IPS-15b (cell line): ENCODE measurements at regions not wholly inside any gene's neighbourhood (a gene's known extent, or its start where the extent isn't known, plus 50 kb on each side); places are given as distances from the start of the nearest gene placed in this dataset.

ENCODE experiments used
- H3K27me3 ChIP-seq: one replicate; pipeline ENCODE4 v1.6.1; 2013; ENCODE audit warnings: low read length; ENCODE audit not compliant: control insufficient read depth, insufficient read depth
- H3K36me3 ChIP-seq: one replicate; pipeline ENCODE4 v1.6.1; 2013; ENCODE audit warnings: low read length; ENCODE audit not compliant: control insufficient read depth, insufficient read depth
- H3K4me1 ChIP-seq: one replicate; pipeline ENCODE4 v1.6.1; 2013; ENCODE audit warnings: mild to moderate bottlenecking, low read length; ENCODE audit not compliant: control insufficient read depth, insufficient read depth
- H3K4me3 ChIP-seq: one replicate; pipeline ENCODE4 v1.5.1; 2013; ENCODE audit warnings: low read depth, low read length
- H3K9ac ChIP-seq: one replicate; pipeline ENCODE4 v1.6.1; 2013; ENCODE audit warnings: low read depth, mild to moderate bottlenecking, low read length
- H3K9me3 ChIP-seq: one replicate; pipeline ENCODE4 v1.6.1; 2013; ENCODE audit warnings: mild to moderate bottlenecking, low read length; ENCODE audit not compliant: control insufficient read depth, insufficient read depth

DNA sequence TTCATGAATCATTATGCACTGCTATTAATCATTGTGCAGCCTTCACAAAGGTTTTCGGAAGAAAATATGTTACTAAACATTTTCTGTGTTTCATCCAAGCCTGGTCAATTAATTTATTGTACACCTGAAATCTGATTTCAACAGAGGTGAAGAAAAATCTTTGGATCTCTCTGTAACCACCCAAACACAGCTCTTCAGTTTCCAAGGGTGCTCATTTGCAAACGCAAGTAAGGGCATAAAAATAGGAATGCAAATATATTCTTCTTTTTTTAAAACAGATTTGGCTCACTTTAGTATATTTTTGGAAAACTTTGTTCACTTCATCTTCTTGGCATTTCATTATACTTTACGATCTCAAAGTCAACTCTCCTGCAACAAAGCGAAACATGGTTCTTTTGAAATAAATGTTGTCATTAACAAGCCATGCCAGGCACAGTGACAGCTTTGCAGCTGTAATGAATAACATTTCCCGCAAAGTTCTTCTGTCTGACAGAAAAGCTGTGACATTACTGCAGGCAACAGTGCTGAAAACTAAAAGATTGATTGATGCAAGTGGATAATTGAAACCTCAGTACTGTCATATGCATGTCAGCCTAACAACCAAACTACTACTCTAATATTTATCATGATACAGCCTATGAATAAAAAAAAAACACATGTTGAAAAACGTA is 348.3 kb downstream of the FRK start:
- Histone ChIP-seq H3K9me3 (no peaks in the 10 kb centered on the region), H3K9ac (no peak overlapping the region), H3K4me1 (no peaks in the 10 kb centered on the region), H3K36me3 (no peaks in the 10 kb centered on the region), H3K27me3 (no peaks in the 10 kb centered on the region), H3K4me3 (no peak overlapping the region)

GRCh38 chr6:115708850-115709249 is 351.8 kb downstream of the FRK start:
- no peaks in the 10 kb centered on the region for H3K36me3 ChIP-seq
- H3K4me3 ChIP-seq, result no peak overlapping the region
- no peaks in the 10 kb centered on the region for H3K27me3 ChIP-seq
- no peaks in the 10 kb centered on the region for H3K9me3 ChIP-seq
- no peak overlapping the region for H3K9ac ChIP-seq
- H3K4me1 ChIP-seq, result no peaks in the 10 kb centered on the region

DNA sequence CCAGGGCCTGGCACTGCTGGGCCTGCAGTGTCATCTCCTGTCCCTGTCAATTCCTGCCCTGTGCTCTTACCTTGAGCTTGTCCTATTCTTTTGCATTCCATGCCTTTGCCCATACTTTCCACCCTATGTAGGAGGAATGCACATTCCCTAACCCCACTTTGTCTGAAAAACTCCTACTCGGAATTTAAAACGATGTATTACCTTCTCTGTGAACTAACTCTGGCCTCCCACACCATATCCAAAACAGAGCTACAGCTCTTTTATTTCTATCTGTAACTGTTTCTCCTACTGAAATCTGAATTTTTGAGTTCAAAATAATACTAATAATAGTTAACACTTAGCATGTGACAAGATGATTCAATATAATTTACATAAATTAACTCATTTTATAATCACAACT is 353.7 kb downstream of the FRK start:
- H3K4me1 ChIP-seq, result no peaks in the 10 kb centered on the region
- H3K27me3 ChIP-seq, result no peaks in the 10 kb centered on the region
- H3K4me3 ChIP-seq, result no peak overlapping the region
- no peaks in the 10 kb centered on the region for H3K36me3 ChIP-seq
- H3K9me3 ChIP-seq, result no peaks in the 10 kb centered on the region
- H3K9ac ChIP-seq, result no peak overlapping the region

DNA sequence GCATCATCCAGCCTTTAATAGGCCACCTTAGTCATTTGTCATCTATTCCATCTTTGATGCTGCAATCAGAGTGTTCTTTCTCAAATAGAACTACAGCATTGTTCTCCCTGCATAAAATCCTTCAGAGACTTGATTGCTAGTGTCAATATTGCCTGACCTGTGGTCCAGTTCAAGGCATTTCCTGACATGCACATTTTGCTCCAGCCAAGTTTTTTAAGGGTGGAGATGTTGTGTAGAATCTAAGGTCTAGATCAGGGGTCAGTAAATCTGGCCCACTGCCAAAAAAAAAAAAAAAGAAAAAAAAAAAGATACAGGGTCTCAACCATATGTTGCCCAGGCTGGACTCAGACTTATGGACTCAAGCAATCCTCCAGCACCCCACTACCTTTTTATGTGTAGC is 354.4 kb downstream of the FRK start:
- no peak overlapping the region for H3K9ac ChIP-seq
- H3K27me3 ChIP-seq, result no peaks in the 10 kb centered on the region
- H3K4me3 ChIP-seq, result no peak overlapping the region
- H3K4me1 ChIP-seq, result no peaks in the 10 kb centered on the region
- H3K9me3 ChIP-seq, result no peaks in the 10 kb centered on the region
- H3K36me3 ChIP-seq, result no peaks in the 10 kb centered on the region

GRCh38 chr6:115704028-115704427 is 356.7 kb downstream of the FRK start:
- Histone ChIP-seq H3K9me3 (no peaks in the 10 kb centered on the region), H3K4me3 (no peak overlapping the region), H3K9ac (no peak overlapping the region), H3K27me3 (no peaks in the 10 kb centered on the region), H3K4me1 (no peaks in the 10 kb centered on the region), H3K36me3 (no peaks in the 10 kb centered on the region)

GRCh38 chr6:115691433-115691832 is 369.3 kb downstream of the FRK start:
- Histone ChIP-seq H3K4me3 (no peak overlapping the region), H3K36me3 (no peaks in the 10 kb centered on the region), H3K9me3 (no peaks in the 10 kb centered on the region), H3K4me1 (no peaks in the 10 kb centered on the region), H3K9ac (no peak overlapping the region), H3K27me3 (no peaks in the 10 kb centered on the region)

DNA sequence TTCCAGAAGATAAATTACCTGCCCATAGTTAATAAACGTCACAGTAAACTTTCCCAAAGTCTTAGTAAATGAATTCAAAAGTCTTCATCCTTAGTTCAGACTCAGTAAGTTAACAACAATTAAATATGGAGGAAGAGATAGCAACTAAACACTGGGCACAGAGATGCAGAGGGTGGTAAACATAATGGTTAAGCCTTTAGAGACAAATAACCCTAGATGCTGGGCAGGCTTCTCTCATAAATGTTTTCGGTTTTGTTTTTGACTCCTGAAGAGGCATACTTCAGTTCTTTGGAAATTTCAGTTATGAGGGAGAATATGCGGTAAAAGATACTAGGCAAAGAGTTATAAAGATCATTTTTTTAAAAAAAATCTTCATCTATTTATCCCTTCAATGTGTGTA is 369.8 kb downstream of the FRK start:
- H3K9ac ChIP-seq, result no peak overlapping the region
- H3K4me1 ChIP-seq, result no peaks in the 10 kb centered on the region
- no peak overlapping the region for H3K4me3 ChIP-seq
- no peaks in the 10 kb centered on the region for H3K27me3 ChIP-seq
- no peaks in the 10 kb centered on the region for H3K36me3 ChIP-seq
- no peaks in the 10 kb centered on the region for H3K9me3 ChIP-seq

DNA sequence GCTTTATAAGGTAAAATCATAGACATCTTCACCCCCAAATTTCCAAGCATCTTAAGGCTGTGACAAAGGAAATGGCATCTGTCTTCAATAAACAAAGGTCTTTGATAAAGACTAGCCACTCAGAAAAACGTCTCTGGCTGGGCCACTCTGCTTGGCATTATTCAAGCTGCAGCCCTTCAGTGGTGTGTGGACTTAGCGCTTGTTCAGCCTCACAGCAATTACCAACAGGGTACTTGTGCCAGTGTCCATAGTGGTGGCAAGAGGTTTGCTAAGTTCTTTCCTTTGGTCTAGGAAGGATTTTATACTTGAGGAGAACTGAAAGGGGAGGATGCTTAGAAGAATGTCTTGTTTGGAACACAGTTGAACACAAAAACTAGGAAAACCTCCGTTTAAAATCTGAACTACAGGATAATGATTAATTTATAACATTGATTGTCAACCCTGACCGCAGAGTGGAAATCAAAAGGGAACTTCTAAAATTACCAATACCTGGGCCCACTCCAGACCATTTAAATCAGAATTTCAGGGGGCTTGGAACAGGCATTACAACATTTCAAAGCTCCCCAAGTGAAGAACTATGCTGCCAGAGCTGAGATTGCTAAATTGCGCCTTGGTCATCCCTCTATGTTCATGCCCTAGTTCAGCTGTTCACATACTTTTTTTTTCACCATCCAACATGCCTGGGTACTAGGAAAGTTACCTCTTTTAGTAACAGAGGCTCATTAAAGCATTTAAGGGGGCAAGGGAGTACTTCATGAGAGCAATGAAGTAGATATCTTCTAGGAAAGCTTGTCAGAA is 378.5 kb downstream of the FRK start:
- H3K9me3 ChIP-seq, result no peaks in the 10 kb centered on the region
- no peaks in the 10 kb centered on the region for H3K27me3 ChIP-seq
- H3K9ac ChIP-seq, result no peak overlapping the region
- H3K36me3 ChIP-seq, result no peaks in the 10 kb centered on the region
- H3K4me3 ChIP-seq, result no peak overlapping the region
- H3K4me1 ChIP-seq, result no peaks in the 10 kb centered on the region

DNA sequence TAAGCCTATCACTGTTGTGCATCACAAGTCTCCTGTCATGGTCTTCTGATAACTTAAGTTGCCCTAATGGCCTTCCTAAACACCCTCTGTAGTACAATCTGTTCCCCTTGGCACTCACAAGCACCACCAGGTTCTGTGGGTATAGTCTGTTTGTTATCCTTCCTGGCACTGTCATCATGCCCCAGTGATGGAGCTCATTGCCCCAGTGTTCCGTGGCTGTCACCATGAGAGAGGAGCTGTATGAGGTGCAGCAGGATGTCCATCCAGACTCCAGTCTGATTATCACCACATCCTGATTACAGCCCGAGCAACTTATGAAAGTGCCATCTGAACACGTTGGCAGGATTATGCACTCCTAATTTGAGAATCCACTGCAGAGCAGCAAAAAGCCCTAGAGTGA is 380.1 kb downstream of the FRK start:
- Histone ChIP-seq H3K27me3 (no peaks in the 10 kb centered on the region), H3K9ac (no peak overlapping the region), H3K4me1 (no peaks in the 10 kb centered on the region), H3K4me3 (no peak overlapping the region), H3K36me3 (no peaks in the 10 kb centered on the region), H3K9me3 (no peaks in the 10 kb centered on the region)

DNA sequence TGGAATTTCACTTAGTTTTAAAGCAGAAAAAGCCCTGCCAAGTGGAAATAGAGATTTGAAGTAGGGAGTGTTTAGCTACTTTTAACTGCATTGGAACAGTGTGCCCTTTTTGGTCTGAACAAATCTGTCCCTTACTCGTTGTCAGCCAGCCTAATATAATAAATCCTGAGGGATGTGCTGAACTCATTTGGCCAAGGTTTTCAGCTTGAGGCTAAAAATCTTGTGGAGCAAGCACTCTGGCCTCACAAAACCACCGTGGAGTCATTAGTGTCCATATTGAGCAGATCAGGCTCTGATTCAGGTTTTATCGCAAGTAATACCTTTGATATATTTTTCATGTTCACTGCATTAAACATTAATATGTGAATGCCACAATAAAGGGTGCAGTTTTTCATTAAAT is 383.5 kb downstream of the FRK start:
- H3K36me3 ChIP-seq, result no peaks in the 10 kb centered on the region
- H3K9ac ChIP-seq, result no peak overlapping the region

GRCh38 chr6:115675443-115675842 is 385.2 kb downstream of the FRK start:
- H3K27me3 ChIP-seq, result no peaks in the 10 kb centered on the region
- H3K36me3 ChIP-seq, result no peaks in the 10 kb centered on the region
- H3K4me3 ChIP-seq, result no peak overlapping the region
- H3K9me3 ChIP-seq, result no peaks in the 10 kb centered on the region
- no peak overlapping the region for H3K9ac ChIP-seq
- H3K4me1 ChIP-seq, result no peaks in the 10 kb centered on the region

More for the DNA sequence above, 383.5 kb downstream of the FRK start:
- no peaks in the 10 kb centered on the region for H3K27me3 ChIP-seq
- H3K4me1 ChIP-seq, result no peaks in the 10 kb centered on the region
- H3K4me3 ChIP-seq, result no peak overlapping the region
- H3K9me3 ChIP-seq, result no peaks in the 10 kb centered on the region

DNA sequence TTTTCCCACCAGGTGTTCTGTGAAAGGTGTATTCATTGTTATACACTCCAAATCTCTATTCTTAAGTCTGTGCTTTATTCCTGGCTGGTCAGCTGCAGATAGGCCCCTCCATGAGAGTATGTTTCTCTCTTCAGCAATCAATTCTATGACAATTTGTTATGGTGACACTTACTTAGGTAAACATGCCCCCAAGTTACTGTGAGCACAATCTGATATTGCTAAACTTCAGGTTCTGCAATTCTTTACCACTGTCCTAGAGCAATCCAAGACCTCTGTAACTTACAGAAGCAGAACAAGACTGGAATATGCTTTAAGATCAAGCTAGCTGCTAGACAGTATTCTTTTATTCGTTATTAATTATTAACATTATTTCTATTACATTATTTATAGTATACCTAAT is 391.9 kb downstream of the FRK start:
- Histone ChIP-seq H3K9me3 (no peaks in the 10 kb centered on the region), H3K4me3 (no peak overlapping the region), H3K36me3 (no peaks in the 10 kb centered on the region), H3K27me3 (no peaks in the 10 kb centered on the region), H3K9ac (no peak overlapping the region), H3K4me1 (no peaks in the 10 kb centered on the region)
